Type B pancreatic cell (in vitro differentiated cells): ENCODE measurements at regions not wholly inside any gene's neighbourhood (a gene's known extent, or its start where the extent isn't known, plus 50 kb on each side); places are given as distances from the start of the nearest gene placed in this dataset.

Experiments used
- DNase-seq: peaks from one replicate; pipeline ENCODE4 v3.0.0; 2021; ENCODE audit warnings: mixed read lengths; ENCODE audit not compliant: unreplicated experiment; ENCODE audit errors: extremely low spot score
- H3K27ac Mint-ChIP-seq: 2 replicates; pipeline ENCODE4 v1.8.0; 2021; ENCODE audit warnings: mild to moderate bottlenecking, mixed read lengths
- H3K27me3 Mint-ChIP-seq: 2 replicates; pipeline ENCODE4 v1.8.0; 2021; ENCODE audit warnings: mixed read lengths
- H3K36me3 Mint-ChIP-seq: 2 replicates; pipeline ENCODE4 v1.8.0; 2021; ENCODE audit warnings: mixed read lengths
- H3K4me1 Mint-ChIP-seq: one replicate; pipeline ENCODE4 v1.8.0; 2021; ENCODE audit warnings: mixed read lengths; ENCODE audit not compliant: unreplicated experiment
- H3K4me3 Mint-ChIP-seq: 2 replicates; pipeline ENCODE4 v1.8.0; 2021; ENCODE audit warnings: mild to moderate bottlenecking, mixed read lengths
- H3K9me3 Mint-ChIP-seq: 2 replicates; pipeline ENCODE4 v1.8.0; 2021; ENCODE audit warnings: mixed read lengths
- CTCF ChIP-seq: fragments of 200-600 bp; sonication (generic); conservative IDR thresholded peaks from 2 replicates; pipeline ENCODE4 v1.5.0; 2021; ENCODE audit warnings: antibody characterized with exemption, mild to moderate bottlenecking

- Mint-ChIP-seq H3K36me3 (no peaks in the 10 kb centered on the region), H3K4me1 (no peaks in the 10 kb centered on the region), H3K9me3 (no peaks in the 10 kb centered on the region), H3K4me3 (no peak overlapping the region), H3K27ac (no peak overlapping the region), H3K27me3 (no peaks in the 10 kb centered on the region)
- no peak for DNase-seq
- no peak for TF ChIP-seq CTCF
Measured at GRCh38 chr5:60177596-60177995, 284.1 kb upstream of the PDE4D start.

GRCh38 chr5:60173667-60174066 is 280.1 kb upstream of the PDE4D start:
- no peak for TF ChIP-seq CTCF
- Mint-ChIP-seq H3K9me3 (no peaks in the 10 kb centered on the region), H3K4me3 (no peak overlapping the region), H3K27ac (no peak overlapping the region), H3K4me1 (no peaks in the 10 kb centered on the region), H3K36me3 (no peaks in the 10 kb centered on the region), H3K27me3 (no peaks in the 10 kb centered on the region)
- no peak for DNase-seq

GRCh38 chr5:60163762-60164161 is 270.2 kb upstream of the PDE4D start:
- H3K27ac Mint-ChIP-seq, result no peak overlapping the region
- no peak for DNase-seq
- no peak for TF ChIP-seq CTCF
- no peak overlapping the region for H3K4me3 Mint-ChIP-seq
- no peaks in the 10 kb centered on the region for H3K4me1 Mint-ChIP-seq
- H3K9me3 Mint-ChIP-seq, result no peaks in the 10 kb centered on the region
- no peaks in the 10 kb centered on the region for H3K36me3 Mint-ChIP-seq
- H3K27me3 Mint-ChIP-seq, result no peaks in the 10 kb centered on the region

GRCh38 chr5:60162441-60162840 is 268.9 kb upstream of the PDE4D start:
- H3K4me1 Mint-ChIP-seq, result no peaks in the 10 kb centered on the region
- no peaks in the 10 kb centered on the region for H3K27me3 Mint-ChIP-seq
- H3K9me3 Mint-ChIP-seq, result no peaks in the 10 kb centered on the region
- DNase-seq, result no peak
- H3K27ac Mint-ChIP-seq, result no peak overlapping the region
- H3K36me3 Mint-ChIP-seq, result no peaks in the 10 kb centered on the region
- no peak for TF ChIP-seq CTCF
- H3K4me3 Mint-ChIP-seq, result no peak overlapping the region

- TF ChIP-seq CTCF, result peak; percentile 71
- no peak overlapping the region for H3K4me3 Mint-ChIP-seq
- DNase-seq, result no peak
- no peaks in the 10 kb centered on the region for H3K9me3 Mint-ChIP-seq
- no peaks in the 10 kb centered on the region for H3K27me3 Mint-ChIP-seq
- no peaks in the 10 kb centered on the region for H3K36me3 Mint-ChIP-seq
- no peak overlapping the region for H3K27ac Mint-ChIP-seq
- no peaks in the 10 kb centered on the region for H3K4me1 Mint-ChIP-seq
Measured at GRCh38 chr5:60161340-60161934, 267.9 kb upstream of the PDE4D start.

- TF ChIP-seq CTCF, result no peak
Measured at GRCh38 chr5:60149081-60149480, 255.6 kb upstream of the PDE4D start.

More at GRCh38 chr5:60149081-60149480, 255.6 kb upstream of the PDE4D start:
- no peak overlapping the region for H3K27ac Mint-ChIP-seq
- no peak for DNase-seq
- peaks cover 4% of the 10 kb centered on the region for H3K9me3 Mint-ChIP-seq
- no peaks in the 10 kb centered on the region for H3K36me3 Mint-ChIP-seq
- no peak overlapping the region for H3K4me3 Mint-ChIP-seq
- H3K27me3 Mint-ChIP-seq, result no peaks in the 10 kb centered on the region
- no peaks in the 10 kb centered on the region for H3K4me1 Mint-ChIP-seq
